ENCODE measurements at regions not wholly inside any gene's neighbourhood (a gene's known extent, or its start where the extent isn't known, plus 50 kb on each side); places are given as distances from the start of the nearest gene placed in this dataset.

GRCh38 chr16:16881814-16882213 is 502.9 kb downstream of the NPIPA7 start:
- Mint-ChIP-seq H3K4me1 (ENCODE audit: low read depth) (no peaks in the 10 kb centered on the region), H3K27me3 (ENCODE audit: low read depth) (no peaks in the 10 kb centered on the region), H3K36me3 (ENCODE audit: low read depth) (no peaks in the 10 kb centered on the region), H3K4me3 (no peak overlapping the region), H3K9me3 (no peaks in the 10 kb centered on the region), H3K27ac (no peak overlapping the region)

DNA sequence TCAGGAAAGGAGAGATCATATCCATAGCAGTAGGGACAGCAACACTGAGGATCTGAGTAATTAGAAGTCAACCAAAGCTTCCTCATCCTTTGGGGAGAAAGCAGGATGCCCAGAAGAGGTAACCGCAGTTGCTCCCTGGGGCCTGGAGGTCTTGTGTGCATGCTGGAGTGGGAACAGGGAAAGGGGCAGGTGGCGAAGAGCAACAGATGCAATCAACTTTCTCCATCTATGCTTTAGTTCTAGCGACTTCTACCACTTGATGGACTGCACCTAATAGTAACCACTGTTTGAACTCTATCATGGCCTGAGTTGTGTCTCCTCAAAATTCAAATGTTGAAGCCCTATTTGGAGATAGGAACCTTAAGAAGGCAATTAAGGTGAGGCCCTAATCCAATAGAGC is 503.8 kb downstream of the NPIPA7 start:
- H3K36me3 Mint-ChIP-seq (ENCODE audit: low read depth), result no peaks in the 10 kb centered on the region
- H3K4me1 Mint-ChIP-seq (ENCODE audit: low read depth), result no peaks in the 10 kb centered on the region
- H3K9me3 Mint-ChIP-seq, result no peaks in the 10 kb centered on the region
- no peak overlapping the region for H3K27ac Mint-ChIP-seq
- H3K27me3 Mint-ChIP-seq (ENCODE audit: low read depth), result no peaks in the 10 kb centered on the region
- H3K4me3 Mint-ChIP-seq, result no peak overlapping the region

DNA sequence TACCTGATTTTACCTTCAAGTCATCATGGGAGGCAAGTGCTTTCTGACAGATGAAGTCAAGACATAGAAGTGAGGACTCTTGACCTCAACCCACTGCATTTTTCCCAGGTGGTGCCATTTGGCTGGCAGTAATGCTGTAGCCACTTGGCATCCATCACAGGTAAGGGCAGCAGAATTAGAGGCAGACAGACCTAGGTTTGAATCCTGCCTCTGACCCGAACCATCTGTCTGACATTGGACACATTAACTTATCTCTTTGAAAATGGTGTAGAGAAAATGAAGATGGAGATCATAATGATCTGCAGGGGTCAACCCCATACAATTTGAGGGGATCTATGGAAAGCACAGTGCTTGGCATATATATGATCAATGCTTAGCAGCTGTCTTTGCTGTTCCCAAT is 505.5 kb downstream of the NPIPA7 start:
- H3K4me3 Mint-ChIP-seq, result no peak overlapping the region
- H3K36me3 Mint-ChIP-seq (ENCODE audit: low read depth), result no peaks in the 10 kb centered on the region
- no peaks in the 10 kb centered on the region for H3K27me3 Mint-ChIP-seq (ENCODE audit: low read depth)
- no peaks in the 10 kb centered on the region for H3K4me1 Mint-ChIP-seq (ENCODE audit: low read depth)
- no peak overlapping the region for H3K27ac Mint-ChIP-seq
- H3K9me3 Mint-ChIP-seq, result no peaks in the 10 kb centered on the region

GRCh38 chr16:16887193-16887592 is 508.3 kb downstream of the NPIPA7 start:
- Mint-ChIP-seq H3K27ac (no peak overlapping the region), H3K4me3 (no peak overlapping the region), H3K4me1 (ENCODE audit: low read depth) (no peaks in the 10 kb centered on the region), H3K9me3 (no peaks in the 10 kb centered on the region), H3K36me3 (ENCODE audit: low read depth) (no peaks in the 10 kb centered on the region), H3K27me3 (ENCODE audit: low read depth) (no peaks in the 10 kb centered on the region)

GRCh38 chr16:16890964-16891363 is 512.0 kb downstream of the NPIPA7 start:
- Mint-ChIP-seq H3K4me1 (ENCODE audit: low read depth) (no peaks in the 10 kb centered on the region), H3K4me3 (no peak overlapping the region), H3K36me3 (ENCODE audit: low read depth) (no peaks in the 10 kb centered on the region), H3K9me3 (no peaks in the 10 kb centered on the region), H3K27me3 (ENCODE audit: low read depth) (no peaks in the 10 kb centered on the region), H3K27ac (no peak overlapping the region)

DNA sequence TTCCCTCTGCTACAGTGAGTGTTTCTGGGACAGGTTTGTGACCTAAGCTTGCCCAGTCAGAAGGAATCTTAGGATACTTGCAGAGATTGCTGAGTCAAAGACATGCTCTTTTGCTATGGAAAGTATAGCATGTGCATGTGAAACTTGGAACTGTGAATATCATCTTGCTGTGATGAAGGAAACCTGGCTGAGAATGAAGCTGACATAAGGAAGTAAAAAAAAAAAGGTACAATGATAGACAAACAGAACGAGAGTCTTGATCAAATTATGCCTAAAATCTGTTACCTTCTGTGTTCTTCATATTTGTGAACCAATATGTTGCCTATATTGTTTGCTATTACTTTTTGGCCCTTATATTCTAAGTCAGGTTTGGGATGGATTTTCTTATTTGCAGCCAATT is 525.7 kb downstream of the NPIPA7 start:
- Mint-ChIP-seq H3K27ac (no peak overlapping the region), H3K9me3 (peaks cover 11% of the 10 kb centered on the region), H3K27me3 (ENCODE audit: low read depth) (no peaks in the 10 kb centered on the region), H3K4me3 (no peak overlapping the region), H3K36me3 (ENCODE audit: low read depth) (no peaks in the 10 kb centered on the region), H3K4me1 (ENCODE audit: low read depth) (no peaks in the 10 kb centered on the region)

- Mint-ChIP-seq H3K9me3 (no peaks in the 10 kb centered on the region), H3K27me3 (ENCODE audit: low read depth) (no peaks in the 10 kb centered on the region), H3K27ac (no peak overlapping the region), H3K4me3 (no peak overlapping the region), H3K36me3 (ENCODE audit: low read depth) (no peaks in the 10 kb centered on the region), H3K4me1 (ENCODE audit: low read depth) (no peaks in the 10 kb centered on the region)
These were observed 526.9 kb downstream of the NPIPA7 start for GRCh38 chr16:16905850-16906249.

GRCh38 chr16:16907089-16907488 is 528.1 kb downstream of the NPIPA7 start:
- Mint-ChIP-seq H3K36me3 (ENCODE audit: low read depth) (no peaks in the 10 kb centered on the region), H3K9me3 (no peaks in the 10 kb centered on the region), H3K27me3 (ENCODE audit: low read depth) (no peaks in the 10 kb centered on the region), H3K4me3 (no peak overlapping the region), H3K27ac (no peak overlapping the region), H3K4me1 (ENCODE audit: low read depth) (no peaks in the 10 kb centered on the region)

GRCh38 chr16:16908077-16908476 is 529.1 kb downstream of the NPIPA7 start:
- no peaks in the 10 kb centered on the region for H3K27me3 Mint-ChIP-seq (ENCODE audit: low read depth)
- no peak overlapping the region for H3K4me3 Mint-ChIP-seq
- H3K4me1 Mint-ChIP-seq (ENCODE audit: low read depth), result no peaks in the 10 kb centered on the region
- H3K27ac Mint-ChIP-seq, result no peak overlapping the region
- H3K9me3 Mint-ChIP-seq, result no peaks in the 10 kb centered on the region
- no peaks in the 10 kb centered on the region for H3K36me3 Mint-ChIP-seq (ENCODE audit: low read depth)

DNA sequence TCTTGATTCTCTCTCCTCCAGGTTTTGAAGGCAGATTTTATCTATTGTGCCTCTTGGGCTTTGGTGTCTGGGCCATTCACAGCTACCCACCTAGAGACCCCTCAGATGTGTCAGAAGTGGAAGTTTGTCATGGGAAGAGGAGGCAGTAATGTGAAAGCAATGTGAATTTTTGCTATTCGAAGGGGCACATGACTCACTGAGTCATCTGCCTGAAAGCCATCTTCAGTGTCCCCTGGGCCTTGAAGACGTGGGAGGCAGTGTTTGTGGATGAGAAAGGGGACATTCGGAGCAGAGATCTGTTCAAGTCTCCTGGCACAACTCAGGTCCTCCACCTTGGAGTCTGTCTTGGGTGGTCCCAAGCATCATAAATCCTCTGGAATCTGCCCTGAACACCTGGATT is 530.2 kb downstream of the NPIPA7 start:
- Mint-ChIP-seq H3K27me3 (ENCODE audit: low read depth) (no peaks in the 10 kb centered on the region), H3K4me3 (no peak overlapping the region), H3K9me3 (no peaks in the 10 kb centered on the region), H3K36me3 (ENCODE audit: low read depth) (no peaks in the 10 kb centered on the region), H3K4me1 (ENCODE audit: low read depth) (no peaks in the 10 kb centered on the region), H3K27ac (no peak overlapping the region)

GRCh38 chr16:16910666-16911065 is 531.7 kb downstream of the NPIPA7 start:
- Mint-ChIP-seq H3K27ac (no peak overlapping the region), H3K9me3 (no peaks in the 10 kb centered on the region), H3K36me3 (ENCODE audit: low read depth) (no peaks in the 10 kb centered on the region), H3K4me3 (no peak overlapping the region), H3K27me3 (ENCODE audit: low read depth) (no peaks in the 10 kb centered on the region), H3K4me1 (ENCODE audit: low read depth) (no peaks in the 10 kb centered on the region)

GRCh38 chr16:16915771-16916170 is 536.8 kb downstream of the NPIPA7 start:
- Mint-ChIP-seq H3K27ac (no peak overlapping the region), H3K4me1 (ENCODE audit: low read depth) (no peaks in the 10 kb centered on the region), H3K9me3 (no peaks in the 10 kb centered on the region), H3K36me3 (ENCODE audit: low read depth) (no peaks in the 10 kb centered on the region), H3K27me3 (ENCODE audit: low read depth) (peaks cover 1% of the 10 kb centered on the region), H3K4me3 (no peak overlapping the region)

- H3K9me3 Mint-ChIP-seq, result no peaks in the 10 kb centered on the region
- no peaks in the 10 kb centered on the region for H3K36me3 Mint-ChIP-seq (ENCODE audit: low read depth)
- no peak overlapping the region for H3K27ac Mint-ChIP-seq
- no peak overlapping the region for H3K4me3 Mint-ChIP-seq
- H3K4me1 Mint-ChIP-seq (ENCODE audit: low read depth), result no peaks in the 10 kb centered on the region
- H3K27me3 Mint-ChIP-seq (ENCODE audit: low read depth), result peaks cover 3% of the 10 kb centered on the region
These were observed 538.3 kb downstream of the NPIPA7 start for GRCh38 chr16:16917191-16917785.

GRCh38 chr16:16923479-16923878 is 544.5 kb downstream of the NPIPA7 start:
- no peak overlapping the region for H3K27ac Mint-ChIP-seq
- peaks cover 3% of the 10 kb centered on the region for H3K27me3 Mint-ChIP-seq (ENCODE audit: low read depth)

DNA sequence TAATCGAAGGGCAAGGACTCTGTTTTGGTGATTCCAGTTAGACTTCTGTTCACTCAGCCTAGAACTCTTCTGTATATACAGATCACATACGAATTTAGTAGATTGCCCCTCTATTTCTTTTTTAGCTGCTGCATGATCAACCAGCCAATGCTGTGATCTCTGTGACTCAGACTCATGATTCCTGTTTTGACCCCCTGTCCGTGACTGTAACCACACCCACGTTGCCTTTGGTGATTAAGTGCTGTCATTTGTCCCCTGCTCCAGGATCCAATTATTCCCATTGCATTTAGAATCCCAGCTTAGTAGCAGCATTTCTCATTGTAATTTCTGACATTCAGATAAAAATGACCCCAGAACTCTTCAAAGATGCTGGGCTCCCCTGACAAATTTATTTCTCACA is 545.7 kb downstream of the NPIPA7 start:
- Mint-ChIP-seq H3K27me3 (ENCODE audit: low read depth) (peaks cover 3% of the 10 kb centered on the region), H3K4me1 (ENCODE audit: low read depth) (no peaks in the 10 kb centered on the region), H3K36me3 (ENCODE audit: low read depth) (no peaks in the 10 kb centered on the region), H3K9me3 (no peaks in the 10 kb centered on the region), H3K27ac (no peak overlapping the region), H3K4me3 (no peak overlapping the region)

More at GRCh38 chr16:16923479-16923878, 544.5 kb downstream of the NPIPA7 start:
- no peaks in the 10 kb centered on the region for H3K4me1 Mint-ChIP-seq (ENCODE audit: low read depth)
- no peaks in the 10 kb centered on the region for H3K9me3 Mint-ChIP-seq
- H3K36me3 Mint-ChIP-seq (ENCODE audit: low read depth), result no peaks in the 10 kb centered on the region
- H3K4me3 Mint-ChIP-seq, result no peak overlapping the region

DNA sequence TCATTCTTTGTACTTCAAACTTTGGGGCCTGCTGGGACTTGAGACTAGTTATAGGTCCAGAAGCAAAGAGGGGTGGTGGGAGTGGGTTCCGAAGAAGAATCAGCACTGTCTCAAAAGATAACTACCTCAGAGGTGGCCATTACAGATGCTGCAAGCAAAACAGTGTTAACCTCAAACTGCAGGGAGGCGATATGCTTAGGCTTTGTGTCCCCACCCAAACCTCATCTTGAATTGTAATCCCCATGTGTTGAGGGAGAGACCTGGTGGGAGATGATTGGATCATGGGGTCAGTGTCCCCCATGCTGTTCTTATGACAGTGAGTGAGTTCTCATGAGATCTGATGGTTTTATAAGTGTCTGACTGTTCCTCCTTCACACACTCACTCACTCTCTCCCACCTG is 545.3 kb downstream of the XYLT1 start:
- H3K27ac Mint-ChIP-seq, result no peak overlapping the region
- no peaks in the 10 kb centered on the region for H3K36me3 Mint-ChIP-seq (ENCODE audit: low read depth)
- H3K9me3 Mint-ChIP-seq, result no peaks in the 10 kb centered on the region
- H3K27me3 Mint-ChIP-seq (ENCODE audit: low read depth), result peaks cover 3% of the 10 kb centered on the region
- H3K4me3 Mint-ChIP-seq, result no peak overlapping the region
- no peaks in the 10 kb centered on the region for H3K4me1 Mint-ChIP-seq (ENCODE audit: low read depth)

Measured in T-helper 1 cell treated with Interleukin-12 subunit alpha and Interleukin-12 subunit beta and Interleukin-4 antibody, amounts not matched to agents 30 μg/mL and 1 μg/mL, for 36 hours (primary cell).